Psoas muscle (tissue), 7 donors: ENCODE measurements at regions not wholly inside any gene's neighbourhood (a gene's known extent, or its start where the extent isn't known, plus 50 kb on each side); places are given as distances from the start of the nearest gene placed in this dataset.

Source experiments
- ATAC-seq, 4 donors: fragments of 200-7000 bp; cut with Tn5 transposase; one replicate each; pipeline ENCODE4 v1.9.1; 2020; ENCODE audit warnings: moderate library complexity in 3 of 4, mild to moderate bottlenecking in 2 of 4
- DNase-seq, 2 donors: peaks; one replicate each; pipeline ENCODE4 v3.0.0-alpha.2; 2020
- H3K27ac ChIP-seq: fragments of 200-600 bp; one replicate; pipeline ENCODE4 v1.8.0; 2022
- H3K27me3 ChIP-seq, 3 donors: fragments of 200-600 bp in 1 of 3; one replicate each; pipeline versions ENCODE4 v1.6.1 to v1.8.0; 2013 to 2022; ENCODE audit warnings: low read length in 2 of 3, mild to moderate bottlenecking in 2 of 3, moderate library complexity in 1 of 3; ENCODE audit not compliant: insufficient read depth in 3 of 3
- H3K36me3 ChIP-seq, 2 donors: fragments of 200-600 bp in 1 of 2; one replicate each; pipeline versions ENCODE4 v1.6.1 to v1.8.0; 2013 to 2022; ENCODE audit warnings: low read depth in 1 of 2, mild to moderate bottlenecking in 1 of 2, moderate library complexity in 1 of 2; ENCODE audit not compliant: insufficient read depth in 1 of 2
- H3K4me1 ChIP-seq: fragments of 200-600 bp; one replicate; pipeline ENCODE4 v1.8.0; 2022
- H3K4me3 ChIP-seq: fragments of 200-600 bp; one replicate; pipeline ENCODE4 v1.8.0; 2022; ENCODE audit warnings: mild to moderate bottlenecking
- H3K9me3 ChIP-seq: fragments of 200-600 bp; one replicate; pipeline ENCODE4 v1.8.0; 2022
- WGBS, 3 donors: extraction: QIAGEN DNeasy Blood & Tissue Kit; methylation state at CpG; one replicate each; pipeline versions ENCODE4 v1.1.6 to v1.1.7; 2013; 5-methylcytosine and 5-hydroxymethylcytosine counted together
- intact Hi-C, 2 donors: fragments of 100-400 bp; cut with DNase I; formaldehyde crosslinking; loops; one replicate each; pipeline versions ENCODE4 v1.11.0 to v1.14.2; 2022
- TF ChIP-seq, protein P1 (sequence below): fragments of 200-600 bp; IDR thresholded peaks from one replicate; pipeline ENCODE4 v1.8.0; 2022; ENCODE audit warnings: antibody characterized with exemption
- donor health status: healthy with polysubstance abuse.
- donor health status: DM: no; HTN: no; CAD: no; lungs with moderate emphysema.
- donor health status: Bipolar disorder and iron deficiency.
- donor health status: healthy.
- donor health status: DM: yes; HTN: yes; CAD: no.
- donor health status: DM: no; HTN: no; CAD: no.
- donor health status: DM: yes; HTN: yes; CAD: no.

DNA sequence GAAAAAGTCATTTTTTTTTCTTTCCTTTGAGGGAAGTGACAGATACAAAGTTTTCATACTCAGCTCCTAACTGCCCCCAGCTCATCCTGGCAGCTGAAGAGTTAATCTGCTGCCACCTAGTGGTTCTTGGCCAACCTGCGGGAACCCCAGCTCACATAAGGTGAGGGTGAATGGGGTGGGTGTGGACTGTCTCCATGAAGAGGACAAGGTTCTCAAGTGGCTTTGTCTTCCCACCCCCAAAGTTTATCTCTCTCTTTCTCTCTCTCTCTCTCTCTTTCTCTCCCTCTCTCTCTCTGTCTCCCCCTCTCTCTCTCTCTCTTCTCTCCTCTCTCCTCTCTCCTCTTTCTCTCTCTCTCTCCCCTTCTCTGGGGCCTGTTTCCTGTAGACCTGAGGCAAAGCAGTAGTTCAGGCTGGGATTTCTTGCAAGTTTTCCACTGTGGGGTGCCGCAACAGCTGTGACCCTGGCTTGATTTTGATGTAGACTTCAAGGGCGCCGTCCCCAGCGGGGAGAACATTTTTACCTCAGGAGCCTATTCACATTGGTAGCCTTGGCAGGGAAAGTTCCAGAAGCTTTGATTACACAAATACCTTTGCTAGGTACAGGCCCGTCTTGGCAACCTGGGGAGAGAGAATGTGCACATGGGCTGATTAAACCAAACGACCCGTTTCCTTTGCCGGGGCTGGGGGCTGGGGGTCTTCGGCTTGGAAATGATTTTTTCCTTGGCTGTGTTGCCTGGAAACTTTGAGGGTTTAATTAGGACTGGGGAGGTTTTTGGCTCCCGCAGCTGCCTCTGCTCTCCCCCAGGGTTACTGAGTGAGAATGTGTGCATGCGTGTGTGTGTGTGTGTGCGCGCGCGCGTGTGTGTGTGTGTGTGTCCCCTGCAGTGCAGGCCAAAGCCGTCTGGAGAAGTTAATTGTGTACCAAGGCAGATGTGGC is 135.9 kb downstream of the TM2D1 start:
- H3K4me3 ChIP-seq: no peak overlapping the region
- no peaks in the 10 kb centered on the region for H3K4me1 ChIP-seq
- no peaks in the 10 kb centered on the region for H3K36me3 ChIP-seq
- peak; percentile 61 to 89 (median 80) for ATAC-seq
- peak; percentile 28 to 61 for DNase-seq
- intact Hi-C loops: loop anchor here in 1 of 2 donors (5.0 to 10.0 kb wide), 2 partner anchors 544 to 617 kb away; no protein-coding TSS in a partner anchor
- TF ChIP-seq, protein P1, sequence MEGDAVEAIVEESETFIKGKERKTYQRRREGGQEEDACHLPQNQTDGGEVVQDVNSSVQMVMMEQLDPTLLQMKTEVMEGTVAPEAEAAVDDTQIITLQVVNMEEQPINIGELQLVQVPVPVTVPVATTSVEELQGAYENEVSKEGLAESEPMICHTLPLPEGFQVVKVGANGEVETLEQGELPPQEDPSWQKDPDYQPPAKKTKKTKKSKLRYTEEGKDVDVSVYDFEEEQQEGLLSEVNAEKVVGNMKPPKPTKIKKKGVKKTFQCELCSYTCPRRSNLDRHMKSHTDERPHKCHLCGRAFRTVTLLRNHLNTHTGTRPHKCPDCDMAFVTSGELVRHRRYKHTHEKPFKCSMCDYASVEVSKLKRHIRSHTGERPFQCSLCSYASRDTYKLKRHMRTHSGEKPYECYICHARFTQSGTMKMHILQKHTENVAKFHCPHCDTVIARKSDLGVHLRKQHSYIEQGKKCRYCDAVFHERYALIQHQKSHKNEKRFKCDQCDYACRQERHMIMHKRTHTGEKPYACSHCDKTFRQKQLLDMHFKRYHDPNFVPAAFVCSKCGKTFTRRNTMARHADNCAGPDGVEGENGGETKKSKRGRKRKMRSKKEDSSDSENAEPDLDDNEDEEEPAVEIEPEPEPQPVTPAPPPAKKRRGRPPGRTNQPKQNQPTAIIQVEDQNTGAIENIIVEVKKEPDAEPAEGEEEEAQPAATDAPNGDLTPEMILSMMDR: peak; percentile 70
- H3K27ac ChIP-seq: no peak overlapping the region
- no peaks in the 10 kb centered on the region for H3K9me3 ChIP-seq
- 57 to 62% (median 62%) methylated on average over 18 of the region's 18 CpGs for WGBS, 3 donors
- no peaks in the 10 kb centered on the region for H3K27me3 ChIP-seq

- no peaks in the 10 kb centered on the region for H3K36me3 ChIP-seq
- no peaks in the 10 kb centered on the region for H3K9me3 ChIP-seq
- no peak overlapping the region for H3K4me3 ChIP-seq
- H3K27ac ChIP-seq: no peak overlapping the region
- intact Hi-C loops: loop anchor here in 1 of 2 donors (5.0 to 10.0 kb wide), 2 partner anchors 541 to 613 kb away; no protein-coding TSS in a partner anchor
- no peak for DNase-seq
- H3K27me3 ChIP-seq: no peaks in the 10 kb centered on the region
- 58 to 74% (median 62%) methylated on average over 7 of the region's 7 CpGs for WGBS, 3 donors
- no peak for ATAC-seq
- no peaks in the 10 kb centered on the region for H3K4me1 ChIP-seq
- TF ChIP-seq, protein P1: no peak
Observed at GRCh38 chr1:61585714-61586113, 139.2 kb downstream of the TM2D1 start.

DNA sequence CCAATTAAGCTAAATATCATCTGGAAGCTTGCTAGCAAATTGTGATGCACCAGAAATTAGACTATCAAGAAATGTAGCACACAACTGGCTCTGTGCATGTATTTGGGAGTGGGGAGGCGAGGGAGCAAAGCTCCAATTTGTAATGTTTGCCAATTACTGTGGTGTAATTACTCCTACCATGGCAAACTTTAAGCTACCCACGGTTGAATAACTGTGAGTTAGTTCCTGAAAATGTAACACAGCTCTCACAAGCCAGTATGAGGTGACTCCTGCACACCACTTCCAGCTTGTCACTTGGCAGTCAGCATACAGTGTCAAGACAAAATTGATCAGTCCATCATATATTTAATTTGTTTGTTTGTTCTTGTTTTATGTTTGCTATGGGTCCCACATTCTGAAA is 141.2 kb downstream of the TM2D1 start:
- Histone ChIP-seq H3K4me3 (no peak overlapping the region), H3K9me3 (no peaks in the 10 kb centered on the region), H3K27me3 (no peaks in the 10 kb centered on the region), H3K36me3 (no peaks in the 10 kb centered on the region), H3K4me1 (no peaks in the 10 kb centered on the region), H3K27ac (no peak overlapping the region)
- TF ChIP-seq, protein P1: no peak
- DNase-seq: no peak
- intact Hi-C loops: loop anchor here in 1 of 2 donors (10.0 kb wide), 1 partner anchor 539 kb away; no protein-coding TSS in a partner anchor
- ATAC-seq: no peak
- 70 to 82% (median 71%) methylated on average over 2 of the region's 2 CpGs for WGBS, 3 donors

- Histone ChIP-seq H3K27me3 (no peaks in the 10 kb centered on the region), H3K27ac (no peak overlapping the region), H3K36me3 (no peaks in the 10 kb centered on the region), H3K4me1 (no peaks in the 10 kb centered on the region), H3K4me3 (no peak overlapping the region), H3K9me3 (no peaks in the 10 kb centered on the region)
- ATAC-seq (no peak), DNase-seq (no peak)
- WGBS, 3 donors: 87 to 91% (median 88%) methylated on average over 2 of the region's 2 CpGs
- TF ChIP-seq, protein P1: no peak
- intact Hi-C loops: loop anchor here in 1 of 2 donors (10.0 kb wide), 1 partner anchor 536 kb away; no protein-coding TSS in a partner anchor
Observed at GRCh38 chr1:61581251-61581650, 143.7 kb downstream of the TM2D1 start.
